GM12878 (cell line): ENCODE measurements at regions not wholly inside any gene's neighbourhood (a gene's known extent, or its start where the extent isn't known, plus 50 kb on each side); places are given as distances from the start of the nearest gene placed in this dataset.

Experiments used
- ATF3 ChIP-seq: IDR thresholded peaks from 2 replicates; pipeline ENCODE4 v1.6.1; 2011; ENCODE audit warnings: low read depth, mild to moderate bottlenecking, low read length, moderate library complexity, borderline replicate concordance; ENCODE audit errors: extremely low read depth
- POLR2AphosphoS5 ChIP-seq: IDR thresholded peaks from 2 replicates; pipeline ENCODE4 v1.6.1; 2011; ENCODE audit warnings: mild to moderate bottlenecking, low read length, inconsistent platforms

GRCh38 chr15:96421178-96421601, 90.7 kb downstream of the NR2F2 start:
- TF ChIP-seq ATF3, result no peak
- TF ChIP-seq POLR2AphosphoS5, result no peak
